AG04449 (cell line): ENCODE measurements at regions not wholly inside any gene's neighbourhood (a gene's known extent, or its start where the extent isn't known, plus 50 kb on each side); places are given as distances from the start of the nearest gene placed in this dataset.
"Not testable (repeated sequence)": the region's sequence is repeated elsewhere in the genome, so short reads cannot be mapped to it uniquely, and the experiment has no call there.

ENCODE experiments used
- CTCF ChIA-PET: fragments of 350-600 bp; formaldehyde crosslinking; extraction: SDS; loops from one replicate; lab custom pipeline; 2021; ENCODE audit warnings: antibody characterized with exemption; lab: Yijun Ruan, JAX
- POLR2A ChIA-PET: fragments of 400-600, 350-600 bp; formaldehyde crosslinking; extraction: SDS; loops from one replicate; lab custom pipeline; 2020; ENCODE audit warnings: antibody characterized with exemption, inconsistent platforms; lab: Yijun Ruan, JAX
- DNase-seq: peaks from one replicate; pipeline ENCODE4 v3.0.0-alpha.2; 2010; ENCODE audit warnings: low read depth, low spot score
- H3K4me3 ChIP-seq: 2 replicates; pipeline ENCODE4 v1.5.1; 2011; ENCODE audit warnings: low read depth, mild to moderate bottlenecking, control low read depth, low read length
- TF ChIP-seq, protein P1 (sequence below): IDR thresholded peaks from one replicate; pipeline ENCODE4 v1.5.1; 2011; ENCODE audit warnings: mild to moderate bottlenecking, moderate library complexity, low read length, control low read depth, inconsistent platforms; ENCODE audit not compliant: insufficient read depth; ENCODE audit errors: missing control alignments

DNA sequence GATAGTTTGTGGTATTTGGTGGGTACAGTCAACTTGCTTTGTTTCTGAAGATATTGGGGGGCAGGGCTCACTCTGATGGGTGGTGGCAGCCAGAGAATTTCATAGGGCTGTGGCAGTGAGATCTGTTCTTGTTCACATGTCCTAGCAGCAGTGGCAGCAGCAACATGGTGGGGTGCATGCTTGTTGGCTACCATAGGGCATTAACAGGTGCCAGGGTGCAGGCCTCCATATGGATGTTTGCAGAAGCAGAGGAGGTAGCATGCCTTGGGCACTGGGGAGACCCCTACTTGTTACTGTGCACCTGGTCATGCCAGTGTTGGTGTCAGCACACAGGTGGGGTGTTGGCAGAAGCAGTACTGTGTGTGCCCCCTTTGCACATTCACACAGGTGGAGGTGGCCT lies 96.3 kb upstream of the ZC4H2 start:
- H3K4me3 ChIP-seq, result no peak overlapping the region
- POLR2A ChIA-PET, result no interaction called here
- TF ChIP-seq, protein P1, sequence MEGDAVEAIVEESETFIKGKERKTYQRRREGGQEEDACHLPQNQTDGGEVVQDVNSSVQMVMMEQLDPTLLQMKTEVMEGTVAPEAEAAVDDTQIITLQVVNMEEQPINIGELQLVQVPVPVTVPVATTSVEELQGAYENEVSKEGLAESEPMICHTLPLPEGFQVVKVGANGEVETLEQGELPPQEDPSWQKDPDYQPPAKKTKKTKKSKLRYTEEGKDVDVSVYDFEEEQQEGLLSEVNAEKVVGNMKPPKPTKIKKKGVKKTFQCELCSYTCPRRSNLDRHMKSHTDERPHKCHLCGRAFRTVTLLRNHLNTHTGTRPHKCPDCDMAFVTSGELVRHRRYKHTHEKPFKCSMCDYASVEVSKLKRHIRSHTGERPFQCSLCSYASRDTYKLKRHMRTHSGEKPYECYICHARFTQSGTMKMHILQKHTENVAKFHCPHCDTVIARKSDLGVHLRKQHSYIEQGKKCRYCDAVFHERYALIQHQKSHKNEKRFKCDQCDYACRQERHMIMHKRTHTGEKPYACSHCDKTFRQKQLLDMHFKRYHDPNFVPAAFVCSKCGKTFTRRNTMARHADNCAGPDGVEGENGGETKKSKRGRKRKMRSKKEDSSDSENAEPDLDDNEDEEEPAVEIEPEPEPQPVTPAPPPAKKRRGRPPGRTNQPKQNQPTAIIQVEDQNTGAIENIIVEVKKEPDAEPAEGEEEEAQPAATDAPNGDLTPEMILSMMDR, result no peak
- CTCF ChIA-PET, result no interaction called here
- DNase-seq, result no peak

DNA sequence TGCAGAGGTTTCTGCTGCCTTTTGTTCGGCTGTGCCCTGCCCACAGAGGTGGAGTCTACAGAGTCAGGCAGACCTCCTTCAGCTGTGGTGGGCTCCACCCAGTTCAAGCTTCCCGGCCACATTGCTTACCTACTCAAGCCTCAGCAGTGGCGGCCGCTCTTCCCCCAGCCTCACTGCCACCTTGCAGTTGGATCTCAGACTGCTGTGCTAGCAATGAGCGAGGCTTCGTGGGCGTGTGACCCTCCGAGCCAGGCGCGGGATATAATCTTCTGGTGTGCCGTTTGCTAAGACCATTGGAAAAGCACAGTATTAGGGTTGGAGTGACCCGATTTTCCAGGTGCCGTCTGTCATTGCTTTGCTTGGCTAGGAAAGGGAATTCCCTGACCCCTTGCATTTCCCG lies 82.4 kb upstream of the ZC4H2 start:
- H3K4me3 ChIP-seq, CTCF ChIA-PET, DNase-seq, POLR2A ChIA-PET: not testable (repeated sequence)

DNA sequence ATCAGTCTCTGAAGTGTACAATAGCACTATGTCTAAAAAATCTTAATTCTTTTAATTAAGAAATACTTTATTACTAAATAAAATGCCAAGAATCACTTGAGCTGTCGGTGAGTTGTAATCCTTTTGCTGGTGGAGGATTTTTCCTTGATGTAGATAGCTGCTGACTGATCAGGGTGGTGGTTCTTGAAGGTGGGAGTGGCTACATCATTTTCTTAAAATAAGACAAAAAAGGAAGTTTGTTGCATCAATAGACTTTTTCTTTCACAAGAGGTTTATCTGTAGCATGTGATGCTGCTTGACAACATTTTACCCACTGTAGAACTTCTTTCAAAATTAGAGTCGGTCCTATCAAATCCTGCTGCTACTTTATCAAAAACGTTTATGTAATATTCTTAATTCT lies 68.8 kb upstream of the ZC4H2 start:
- CTCF ChIA-PET, result no interaction called here
- POLR2A ChIA-PET, result no interaction called here
- H3K4me3 ChIP-seq, result no peak overlapping the region
- no peak for DNase-seq
- TF ChIP-seq, protein P1, result no peak

DNA sequence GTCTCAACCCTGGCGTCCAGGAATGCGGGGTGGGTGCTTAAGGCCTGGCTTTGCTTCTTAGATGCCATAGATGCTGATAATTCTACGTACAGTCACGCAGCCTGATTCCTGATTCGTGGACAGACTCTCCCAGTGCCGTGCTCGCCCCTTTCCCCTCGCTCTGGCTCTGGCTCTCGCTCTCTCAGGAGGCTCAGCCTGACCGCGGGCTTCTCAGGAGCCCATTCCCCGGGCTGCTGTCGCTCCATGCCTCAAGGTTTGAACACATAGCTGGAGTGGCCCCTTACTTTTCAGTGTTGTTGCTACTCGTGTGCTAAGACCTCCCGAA lies 59.2 kb upstream of the ZC4H2 start:
- TF ChIP-seq, protein P1, result no peak
- H3K4me3 ChIP-seq, result peak overlapping the region; percentile 60
- no peak for DNase-seq
- ChIA-PET POLR2A (no interaction called here), CTCF (no interaction called here)

DNA sequence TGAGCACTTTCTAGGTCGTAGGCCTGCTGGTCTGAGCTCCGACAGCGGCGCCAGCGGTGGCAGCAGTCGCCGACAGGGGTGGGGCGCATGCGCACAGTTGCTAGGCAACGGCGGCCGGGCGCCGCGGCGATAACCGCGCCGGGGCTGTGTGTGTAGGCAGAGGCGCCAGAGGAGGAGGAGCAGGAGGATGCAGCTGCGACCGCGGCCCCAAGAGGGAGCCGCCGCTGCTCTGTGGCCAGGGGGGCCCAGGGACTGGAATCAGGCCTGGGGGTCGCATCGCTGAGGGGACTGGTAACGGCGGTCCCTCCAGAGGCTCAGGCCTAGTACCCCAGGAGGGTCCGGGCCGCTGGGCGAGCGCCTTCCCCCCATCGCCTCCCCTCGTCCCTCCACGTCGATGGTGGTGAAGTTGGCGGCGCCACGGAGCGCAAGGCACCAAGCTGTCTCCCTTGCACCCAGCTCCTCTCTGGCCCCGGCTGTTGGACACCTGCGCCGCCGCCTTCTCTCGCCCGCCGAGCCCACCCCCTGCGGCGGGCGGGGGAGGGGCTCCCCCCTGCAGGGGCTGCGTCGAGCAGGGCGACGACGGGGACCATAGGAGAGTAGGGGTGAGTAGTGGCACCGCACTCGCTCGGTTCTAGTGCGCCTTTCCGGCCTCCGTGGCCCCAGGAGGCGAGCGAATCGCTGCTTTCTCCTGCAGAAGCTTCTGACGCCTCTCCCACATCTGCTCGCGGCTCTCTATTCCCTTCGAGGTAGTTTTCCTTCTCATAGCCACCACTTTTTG lies 58.6 kb upstream of the ZC4H2 start, which contains the start of gene ZC3H12B:
Gene ZC3H12B, plus strand, starts transcription at position 159 of the 778 bp plus-strand sequence.
- no peak for DNase-seq
- ChIA-PET POLR2A (no interaction called here), CTCF (interaction anchor here (0.5 to 1.7 kb wide), 2 partner anchors 22 to 79 kb away, joined by 3 to 5 read pairs; no protein-coding TSS in a partner anchor)
- peak within 1 kb of the TSS; percentile 60 for H3K4me3 ChIP-seq
- TF ChIP-seq, protein P1, result peak; percentile 48

DNA sequence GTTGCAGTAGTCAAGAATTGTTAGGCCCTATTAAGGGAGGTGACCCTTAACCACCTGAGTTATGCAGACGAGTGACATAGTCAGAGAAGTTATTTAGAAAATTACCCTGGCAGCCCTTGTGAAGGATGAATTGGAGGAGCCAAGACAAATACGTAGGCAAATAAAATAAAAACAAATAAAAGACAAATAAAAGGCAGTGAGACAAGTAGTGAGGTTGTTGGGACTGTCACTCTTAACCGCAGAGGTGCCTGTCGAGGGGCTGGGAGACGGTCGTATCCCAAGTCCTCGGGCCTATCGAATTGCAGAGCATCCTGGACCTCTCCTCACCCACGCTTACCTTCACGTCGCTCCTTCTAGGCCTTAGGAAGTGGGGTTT lies 58.0 kb upstream of the ZC4H2 start:
- DNase-seq, result no peak
- ChIA-PET POLR2A (no interaction called here), CTCF (interaction anchor here (0.5 to 1.7 kb wide), 2 partner anchors 21 to 79 kb away, joined by 3 to 5 read pairs; no protein-coding TSS in a partner anchor)
- TF ChIP-seq, protein P1, result no peak
- peak overlapping the region; percentile 60 for H3K4me3 ChIP-seq
